Neural progenitor cell (in vitro differentiated cells): ENCODE measurements at regions not wholly inside any gene's neighbourhood (a gene's known extent, or its start where the extent isn't known, plus 50 kb on each side); places are given as distances from the start of the nearest gene placed in this dataset.

ENCODE experiments used
- EZH2 ChIP-seq: fragments of 200-600 bp; sonication (generic); IDR thresholded peaks from 2 replicates; pipeline ENCODE4 v1.6.1; 2017; ENCODE audit warnings: antibody characterized with exemption, mild to moderate bottlenecking, moderate library complexity
- TF ChIP-seq, protein P1 (sequence below): fragments of 200-600 bp; sonication (generic); IDR thresholded peaks from 2 replicates; pipeline ENCODE4 v1.5.1; 2017; ENCODE audit warnings: antibody characterized with exemption, mild to moderate bottlenecking

DNA sequence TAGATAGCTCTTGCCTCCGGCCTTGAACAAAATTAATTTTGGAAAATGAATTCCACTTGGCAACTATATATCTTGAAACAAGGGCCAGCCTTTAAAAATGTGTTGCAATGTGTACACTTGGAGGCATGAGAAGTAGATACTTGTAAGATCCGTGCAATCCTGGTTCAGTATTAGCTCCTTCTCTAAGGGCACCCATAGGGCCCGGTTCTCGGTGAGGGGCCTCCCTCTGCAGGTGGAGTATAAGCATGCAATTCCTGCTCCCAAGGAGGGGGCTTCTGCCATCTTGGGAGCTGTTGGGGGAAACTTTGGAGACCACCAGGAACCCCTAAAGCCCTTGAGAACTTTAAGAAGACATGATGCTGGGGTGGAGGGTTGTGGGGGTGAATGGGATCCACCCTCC is 388.7 kb upstream of the RGMA start:
- TF ChIP-seq, protein P1, sequence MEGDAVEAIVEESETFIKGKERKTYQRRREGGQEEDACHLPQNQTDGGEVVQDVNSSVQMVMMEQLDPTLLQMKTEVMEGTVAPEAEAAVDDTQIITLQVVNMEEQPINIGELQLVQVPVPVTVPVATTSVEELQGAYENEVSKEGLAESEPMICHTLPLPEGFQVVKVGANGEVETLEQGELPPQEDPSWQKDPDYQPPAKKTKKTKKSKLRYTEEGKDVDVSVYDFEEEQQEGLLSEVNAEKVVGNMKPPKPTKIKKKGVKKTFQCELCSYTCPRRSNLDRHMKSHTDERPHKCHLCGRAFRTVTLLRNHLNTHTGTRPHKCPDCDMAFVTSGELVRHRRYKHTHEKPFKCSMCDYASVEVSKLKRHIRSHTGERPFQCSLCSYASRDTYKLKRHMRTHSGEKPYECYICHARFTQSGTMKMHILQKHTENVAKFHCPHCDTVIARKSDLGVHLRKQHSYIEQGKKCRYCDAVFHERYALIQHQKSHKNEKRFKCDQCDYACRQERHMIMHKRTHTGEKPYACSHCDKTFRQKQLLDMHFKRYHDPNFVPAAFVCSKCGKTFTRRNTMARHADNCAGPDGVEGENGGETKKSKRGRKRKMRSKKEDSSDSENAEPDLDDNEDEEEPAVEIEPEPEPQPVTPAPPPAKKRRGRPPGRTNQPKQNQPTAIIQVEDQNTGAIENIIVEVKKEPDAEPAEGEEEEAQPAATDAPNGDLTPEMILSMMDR, result peak; percentile 16
- no peak for TF ChIP-seq EZH2
